HG02642 (cell line): ENCODE measurements at regions not wholly inside any gene's neighbourhood (a gene's known extent, or its start where the extent isn't known, plus 50 kb on each side); places are given as distances from the start of the nearest gene placed in this dataset.

Experiments
- ATAC-seq: cut with Tn5 transposase; IDR thresholded peaks from one replicate; pipeline ENCODE4 v1.9.1; 2021; ENCODE audit warnings: mild to moderate bottlenecking; ENCODE audit not compliant: unreplicated experiment, poor library complexity

- ATAC-seq: no peak
Observed at GRCh38 chr2:38430196-38430595, 53.1 kb upstream of the ATL2 start.

- no peak for ATAC-seq
Observed at GRCh38 chr2:38427936-38428335, 50.9 kb upstream of the ATL2 start.

GRCh38 chr2:38427054-38427453 lies 50.0 kb upstream of the ATL2 start:
- no peak for ATAC-seq
